ENCODE measurements at regions not wholly inside any gene's neighbourhood (a gene's known extent, or its start where the extent isn't known, plus 50 kb on each side); places are given as distances from the start of the nearest gene placed in this dataset.

- DNase-seq: no peak
Observed at GRCh38 chr15:69931156-69931555, 166.6 kb downstream of the TLE3 start.

- DNase-seq: no peak
Observed at GRCh38 chr15:69934607-69935006, 163.1 kb downstream of the TLE3 start.

GRCh38 chr15:69939513-69940440 lies 157.9 kb downstream of the TLE3 start:
- no peak for DNase-seq

- no peak for DNase-seq
Observed at GRCh38 chr15:69940441-69941300, 157.0 kb downstream of the TLE3 start.

- DNase-seq: no peak
Observed at GRCh38 chr15:69941301-69941605, 156.5 kb downstream of the TLE3 start.

GRCh38 chr15:69941706-69942495 lies 155.8 kb downstream of the TLE3 start:
- DNase-seq: no peak

- DNase-seq: no peak
Observed at GRCh38 chr15:69943637-69944036, 154.1 kb downstream of the TLE3 start.

- DNase-seq: no peak
Observed at GRCh38 chr15:69945729-69946128, 152.0 kb downstream of the TLE3 start.

GRCh38 chr15:69946870-69947269 lies 150.8 kb downstream of the TLE3 start:
- DNase-seq: no peak

- no peak for DNase-seq
Observed at GRCh38 chr15:69947394-69947793, 150.3 kb downstream of the TLE3 start.

GRCh38 chr15:69949485-69949884 lies 148.2 kb downstream of the TLE3 start:
- no peak for DNase-seq

GRCh38 chr15:69951256-69951897 lies 146.3 kb downstream of the TLE3 start:
- no peak for DNase-seq

- DNase-seq: no peak
Observed at GRCh38 chr15:69951898-69952555, 145.7 kb downstream of the TLE3 start.

- no peak for DNase-seq
Observed at GRCh38 chr15:69953051-69953450, 144.7 kb downstream of the TLE3 start.

- no peak for DNase-seq
Observed at GRCh38 chr15:69953816-69954215, 143.9 kb downstream of the TLE3 start.

GRCh38 chr15:69954666-69955065 lies 143.1 kb downstream of the TLE3 start:
- DNase-seq: no peak

- DNase-seq: no peak
Observed at GRCh38 chr15:69955240-69955894, 142.3 kb downstream of the TLE3 start.

GRCh38 chr15:69956417-69956816 lies 141.3 kb downstream of the TLE3 start:
- DNase-seq: no peak

- no peak for DNase-seq
Observed at GRCh38 chr15:69957175-69957574, 140.5 kb downstream of the TLE3 start.

GRCh38 chr15:69958496-69959084 lies 139.1 kb downstream of the TLE3 start:
- DNase-seq: no peak

GRCh38 chr15:69962561-69962960 lies 135.2 kb downstream of the TLE3 start:
- no peak for DNase-seq

All from NCI-H1930 (cell line).